ENCODE measurements at regions not wholly inside any gene's neighbourhood (a gene's known extent, or its start where the extent isn't known, plus 50 kb on each side); places are given as distances from the start of the nearest gene placed in this dataset.

DNA sequence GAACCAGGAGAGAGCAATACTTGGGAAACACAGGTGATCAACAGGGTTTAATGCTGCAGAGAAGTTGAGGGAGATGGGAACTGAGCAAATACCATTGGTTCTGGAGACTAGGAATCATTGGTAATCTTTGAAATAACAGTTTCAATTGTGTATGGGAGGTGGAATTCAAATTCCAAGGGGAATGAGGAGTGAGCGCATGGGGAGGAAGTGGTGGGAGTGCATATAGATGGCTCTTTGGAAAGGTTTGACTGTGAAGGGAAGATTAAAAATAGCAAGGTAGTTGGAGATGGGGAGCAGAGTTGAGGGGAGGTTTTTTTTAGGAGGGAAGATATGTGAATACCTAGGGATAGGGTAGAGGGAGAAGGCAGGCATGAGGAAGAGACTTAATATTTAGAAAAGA is 51.1 kb upstream of the ROPN1 start:
- H3K36me3 ChIP-seq (ENCODE audit: insufficient read depth, insufficient read length, low read length), result no peaks in the 10 kb centered on the region
- H3K9me3 ChIP-seq (ENCODE audit: insufficient read depth, low read length), result no peaks in the 10 kb centered on the region
- no peaks in the 10 kb centered on the region for H3K4me1 ChIP-seq (ENCODE audit: insufficient read depth, insufficient read length)
- H3K4me3 ChIP-seq (ENCODE audit: insufficient read length, low read depth), result no peak overlapping the region
- no peaks in the 10 kb centered on the region for H3K27me3 ChIP-seq (ENCODE audit: insufficient read depth, insufficient read length)
- TF ChIP-seq SUZ12 (IDR thresholded peaks at IDR 0.05; ENCODE audit: extremely low read depth, insufficient read depth, insufficient read length) (no peak), YY1 (IDR thresholded peaks at IDR 0.05; ENCODE audit: insufficient read depth, insufficient read length) (no peak), ZNF274 (IDR thresholded peaks at IDR 0.05; ENCODE audit: low read depth, low read length) (no peak)
- no peak overlapping the region for H3K9ac ChIP-seq (ENCODE audit: insufficient read length, low read depth)
- no peak for DNase-seq (ENCODE audit: low read depth, low spot score)

DNA sequence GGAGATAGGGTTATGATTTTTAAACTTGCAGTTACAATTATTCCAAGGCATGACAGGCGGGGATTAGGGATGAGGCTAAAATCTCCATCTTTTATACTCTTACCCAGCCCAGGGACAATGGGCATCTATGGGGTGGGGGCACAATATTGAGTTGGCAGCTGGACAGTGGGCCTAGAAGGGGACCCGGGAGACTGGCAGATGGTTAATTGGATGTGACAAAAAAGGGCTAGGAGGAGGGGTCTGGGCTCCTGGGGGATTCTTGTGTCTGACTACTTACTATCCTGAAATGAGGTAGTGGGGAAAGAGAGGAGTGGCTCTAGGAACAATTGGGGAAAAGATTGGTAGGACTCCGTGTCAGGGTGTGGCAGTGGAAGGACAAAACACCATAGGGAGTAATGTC is 53.0 kb upstream of the ROPN1 start:
- no peak overlapping the region for H3K9ac ChIP-seq (ENCODE audit: insufficient read length, low read depth)
- TF ChIP-seq SUZ12 (IDR thresholded peaks at IDR 0.05; ENCODE audit: extremely low read depth, insufficient read depth, insufficient read length), result no peak
- TF ChIP-seq YY1 (IDR thresholded peaks at IDR 0.05; ENCODE audit: insufficient read depth, insufficient read length), result no peak
- TF ChIP-seq ZNF274 (IDR thresholded peaks at IDR 0.05; ENCODE audit: low read depth, low read length), result no peak
- H3K36me3 ChIP-seq (ENCODE audit: insufficient read depth, insufficient read length, low read length), result no peaks in the 10 kb centered on the region
- H3K27me3 ChIP-seq (ENCODE audit: insufficient read depth, insufficient read length), result no peaks in the 10 kb centered on the region
- no peaks in the 10 kb centered on the region for H3K4me1 ChIP-seq (ENCODE audit: insufficient read depth, insufficient read length)
- H3K9me3 ChIP-seq (ENCODE audit: insufficient read depth, low read length), result no peaks in the 10 kb centered on the region
- no peak overlapping the region for H3K4me3 ChIP-seq (ENCODE audit: insufficient read length, low read depth)
- DNase-seq (ENCODE audit: low read depth, low spot score), result no peak

DNA sequence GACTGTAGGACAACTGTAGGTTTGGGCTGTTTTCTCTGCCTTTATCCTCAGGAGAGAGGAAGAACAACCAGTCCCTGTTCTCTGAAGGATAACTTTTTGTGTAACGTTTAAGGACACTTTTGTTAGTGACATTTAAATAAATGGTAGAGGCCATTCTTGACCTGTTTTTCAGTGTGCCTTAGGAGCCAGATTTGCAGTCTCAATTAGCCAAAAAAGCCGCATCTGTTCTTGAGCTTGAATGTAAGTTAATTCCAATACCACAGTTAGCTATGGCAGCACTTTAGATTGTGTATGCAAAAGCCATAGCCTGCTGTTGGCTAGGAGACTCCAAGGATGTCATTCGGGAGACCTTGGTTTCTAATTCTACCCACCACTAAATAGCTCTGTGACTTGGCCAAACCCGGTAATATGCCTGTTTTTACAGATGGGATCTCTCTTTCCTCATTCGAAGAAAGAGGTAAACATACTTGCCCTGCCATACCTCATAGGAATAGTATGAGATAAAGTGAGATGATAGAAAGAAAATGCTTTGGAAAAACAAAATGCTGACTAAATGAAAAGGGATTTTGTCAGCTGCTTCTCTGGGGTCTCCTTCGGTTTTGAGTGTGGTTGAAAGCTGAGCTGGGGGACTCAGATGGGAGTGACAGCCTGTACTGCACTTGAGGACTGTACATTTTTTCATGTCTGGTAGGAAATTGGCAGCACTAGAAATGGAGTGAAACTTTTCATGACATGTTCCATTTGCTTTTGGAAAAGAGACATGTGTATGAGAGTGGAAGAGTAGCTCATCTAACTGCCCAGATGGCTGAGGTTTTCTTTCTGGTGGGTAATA is 57.3 kb upstream of the ROPN1 start:
- DNase-seq (ENCODE audit: low read depth, low spot score), result no peak
- no peaks in the 10 kb centered on the region for H3K9me3 ChIP-seq (ENCODE audit: insufficient read depth, low read length)
- no peak overlapping the region for H3K9ac ChIP-seq (ENCODE audit: insufficient read length, low read depth)
- H3K4me1 ChIP-seq (ENCODE audit: insufficient read depth, insufficient read length), result no peaks in the 10 kb centered on the region
- H3K36me3 ChIP-seq (ENCODE audit: insufficient read depth, insufficient read length, low read length), result no peaks in the 10 kb centered on the region
- no peak for TF ChIP-seq YY1 (IDR thresholded peaks at IDR 0.05; ENCODE audit: insufficient read depth, insufficient read length)
- TF ChIP-seq ZNF274 (IDR thresholded peaks at IDR 0.05; ENCODE audit: low read depth, low read length), result no peak
- no peak for TF ChIP-seq SUZ12 (IDR thresholded peaks at IDR 0.05; ENCODE audit: extremely low read depth, insufficient read depth, insufficient read length)
- H3K27me3 ChIP-seq (ENCODE audit: insufficient read depth, insufficient read length), result peaks cover 2% of the 10 kb centered on the region
- H3K4me3 ChIP-seq (ENCODE audit: insufficient read length, low read depth), result no peak overlapping the region

DNA sequence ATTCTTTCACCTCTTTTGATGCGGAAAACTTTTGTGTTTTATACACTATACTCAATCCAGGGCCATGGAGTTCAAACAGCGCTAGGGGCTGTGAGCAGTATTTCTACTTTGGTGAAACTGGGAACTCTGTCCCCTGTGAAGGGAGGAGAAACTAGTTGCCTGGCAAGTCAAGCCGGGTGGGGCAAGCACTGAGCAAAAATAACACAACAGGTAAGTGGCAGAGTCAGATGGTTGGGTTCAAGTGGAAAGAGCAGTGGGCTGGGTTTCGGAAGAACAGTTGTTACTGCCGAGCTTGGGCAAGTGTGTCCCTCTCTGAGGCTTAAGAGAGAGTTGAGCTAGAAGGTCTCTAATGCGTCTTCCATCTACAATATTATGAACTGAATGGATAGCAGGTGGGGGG is 59.7 kb upstream of the ROPN1 start:
- no peak for DNase-seq (ENCODE audit: low read depth, low spot score)
- Histone ChIP-seq H3K27me3 (ENCODE audit: insufficient read depth, insufficient read length) (peaks cover 2% of the 10 kb centered on the region), H3K9ac (ENCODE audit: insufficient read length, low read depth) (no peak overlapping the region), H3K4me1 (ENCODE audit: insufficient read depth, insufficient read length) (peaks cover 3% of the 10 kb centered on the region), H3K4me3 (ENCODE audit: insufficient read length, low read depth) (no peak overlapping the region), H3K9me3 (ENCODE audit: insufficient read depth, low read length) (no peaks in the 10 kb centered on the region), H3K36me3 (ENCODE audit: insufficient read depth, insufficient read length, low read length) (no peaks in the 10 kb centered on the region)
- TF ChIP-seq YY1 (IDR thresholded peaks at IDR 0.05; ENCODE audit: insufficient read depth, insufficient read length) (no peak), ZNF274 (IDR thresholded peaks at IDR 0.05; ENCODE audit: low read depth, low read length) (no peak), SUZ12 (IDR thresholded peaks at IDR 0.05; ENCODE audit: extremely low read depth, insufficient read depth, insufficient read length) (no peak)

DNA sequence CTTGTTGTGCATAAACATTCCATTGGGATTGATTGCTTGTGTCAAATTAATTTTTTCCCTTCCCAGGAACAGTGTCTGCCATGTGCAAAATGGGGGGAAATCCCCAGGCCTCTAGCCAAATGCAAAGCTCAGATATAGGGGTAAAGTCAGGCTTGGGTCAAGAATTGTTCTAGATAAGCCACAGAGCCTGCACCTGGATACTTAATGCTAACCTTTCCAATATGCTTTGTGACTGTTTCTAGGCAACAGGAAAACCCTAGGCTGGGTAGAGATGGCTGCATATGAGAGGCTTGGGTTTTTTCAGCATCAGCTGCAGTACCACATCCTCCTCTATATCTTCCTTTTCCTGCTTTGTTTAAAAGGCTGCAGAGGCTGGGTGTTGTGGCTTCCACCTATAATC is 61.9 kb upstream of the ROPN1 start:
- Histone ChIP-seq H3K9me3 (ENCODE audit: insufficient read depth, low read length) (no peaks in the 10 kb centered on the region), H3K27me3 (ENCODE audit: insufficient read depth, insufficient read length) (peaks cover 2% of the 10 kb centered on the region), H3K4me3 (ENCODE audit: insufficient read length, low read depth) (no peak overlapping the region), H3K9ac (ENCODE audit: insufficient read length, low read depth) (no peak overlapping the region), H3K36me3 (ENCODE audit: insufficient read depth, insufficient read length, low read length) (no peaks in the 10 kb centered on the region), H3K4me1 (ENCODE audit: insufficient read depth, insufficient read length) (peaks cover 3% of the 10 kb centered on the region)
- DNase-seq (ENCODE audit: low read depth, low spot score), result no peak
- TF ChIP-seq SUZ12 (IDR thresholded peaks at IDR 0.05; ENCODE audit: extremely low read depth, insufficient read depth, insufficient read length) (no peak), YY1 (IDR thresholded peaks at IDR 0.05; ENCODE audit: insufficient read depth, insufficient read length) (no peak), ZNF274 (IDR thresholded peaks at IDR 0.05; ENCODE audit: low read depth, low read length) (no peak)

- H3K4me1 ChIP-seq (ENCODE audit: insufficient read depth, insufficient read length), result peaks cover 3% of the 10 kb centered on the region
- no peak for DNase-seq (ENCODE audit: low read depth, low spot score)
- TF ChIP-seq YY1 (IDR thresholded peaks at IDR 0.05; ENCODE audit: insufficient read depth, insufficient read length) (no peak), SUZ12 (IDR thresholded peaks at IDR 0.05; ENCODE audit: extremely low read depth, insufficient read depth, insufficient read length) (no peak), ZNF274 (IDR thresholded peaks at IDR 0.05; ENCODE audit: low read depth, low read length) (no peak)
- no peaks in the 10 kb centered on the region for H3K27me3 ChIP-seq (ENCODE audit: insufficient read depth, insufficient read length)
- H3K9me3 ChIP-seq (ENCODE audit: insufficient read depth, low read length), result no peaks in the 10 kb centered on the region
- H3K4me3 ChIP-seq (ENCODE audit: insufficient read length, low read depth), result no peak overlapping the region
- no peaks in the 10 kb centered on the region for H3K36me3 ChIP-seq (ENCODE audit: insufficient read depth, insufficient read length, low read length)
- H3K9ac ChIP-seq (ENCODE audit: insufficient read length, low read depth), result no peak overlapping the region
These were observed 64.9 kb upstream of the ROPN1 start for GRCh38 chr3:124056846-124057245.

- H3K4me3 ChIP-seq (ENCODE audit: insufficient read length, low read depth), result no peak overlapping the region
- H3K27me3 ChIP-seq (ENCODE audit: insufficient read depth, insufficient read length), result no peaks in the 10 kb centered on the region
- no peak overlapping the region for H3K9ac ChIP-seq (ENCODE audit: insufficient read length, low read depth)
- H3K4me1 ChIP-seq (ENCODE audit: insufficient read depth, insufficient read length), result peaks cover 3% of the 10 kb centered on the region
- no peaks in the 10 kb centered on the region for H3K36me3 ChIP-seq (ENCODE audit: insufficient read depth, insufficient read length, low read length)
- no peak for TF ChIP-seq YY1 (IDR thresholded peaks at IDR 0.05; ENCODE audit: insufficient read depth, insufficient read length)
- no peak for TF ChIP-seq SUZ12 (IDR thresholded peaks at IDR 0.05; ENCODE audit: extremely low read depth, insufficient read depth, insufficient read length)
- no peak for TF ChIP-seq ZNF274 (IDR thresholded peaks at IDR 0.05; ENCODE audit: low read depth, low read length)
- DNase-seq (ENCODE audit: low read depth, low spot score), result no peak
- no peaks in the 10 kb centered on the region for H3K9me3 ChIP-seq (ENCODE audit: insufficient read depth, low read length)
These were observed 65.5 kb upstream of the ROPN1 start for GRCh38 chr3:124057420-124057819.
